Caco-2 (cell line): ENCODE measurements at regions not wholly inside any gene's neighbourhood (a gene's known extent, or its start where the extent isn't known, plus 50 kb on each side); places are given as distances from the start of the nearest gene placed in this dataset.
"Not testable (repeated sequence)": the region's sequence is repeated elsewhere in the genome, so short reads cannot be mapped to it uniquely, and the experiment has no call there.

Experiments used
- BruUV-seq: library from RNA; stranded (reverse); fragments of 400-500 nt; replicated peaks from 2 replicates; lab custom pipeline; 2021; lab: Mats Ljungman, UMichigan
- CTCF ChIA-PET: fragments of 300-600 bp; sonication (Branson Sonifier 250); formaldehyde crosslinking; loops from one replicate; lab custom pipeline; 2022; ENCODE audit warnings: antibody characterized with exemption; lab: Charles Lee
- POLR2A ChIA-PET: fragments of 300-600 bp; sonication (Branson Sonifier 250); formaldehyde crosslinking; loops from one replicate; lab custom pipeline; 2022; ENCODE audit warnings: antibody characterized with exemption; lab: Charles Lee
- DNase-seq, 2 experiments: peaks; one replicate each; pipeline versions ENCODE4 v3.0.0 to v3.0.0-alpha.2; 2020 to 2022
- H3K27me3 ChIP-seq: replicated peaks from 2 replicates; pipeline ENCODE4 v1.6.0; 2011; ENCODE audit warnings: low read length; ENCODE audit not compliant: control insufficient read depth, insufficient read depth
- H3K36me3 ChIP-seq: 2 replicates; pipeline ENCODE4 v1.5.1; 2011; ENCODE audit warnings: low read length; ENCODE audit not compliant: control insufficient read depth, insufficient read depth
- H3K4me1 ChIP-seq: fragments of 250-450 bp; sonication (Bioruptor Pico); 2 replicates; pipeline ENCODE4 v1.5.1; 2020; ENCODE audit warnings: mild to moderate bottlenecking
- H3K4me3 ChIP-seq: 2 replicates; pipeline ENCODE4 v1.5.1; 2011; ENCODE audit warnings: low read depth, mild to moderate bottlenecking, control low read depth, low read length
- H3K9me3 ChIP-seq: fragments of 250-450 bp; sonication (Bioruptor Pico); 2 replicates; pipeline ENCODE4 v1.5.1; 2020; ENCODE audit warnings: mild to moderate bottlenecking, moderate library complexity
- H3K27ac Mint-ChIP-seq: one replicate; pipeline ENCODE4 v1.8.0; 2022; ENCODE audit warnings: mixed read lengths; ENCODE audit not compliant: unreplicated experiment
- H3K27me3 Mint-ChIP-seq: one replicate; pipeline ENCODE4 v1.8.0; 2022; ENCODE audit warnings: mixed read lengths; ENCODE audit not compliant: insufficient read depth, unreplicated experiment
- H3K36me3 Mint-ChIP-seq: one replicate; pipeline ENCODE4 v1.8.0; 2022; ENCODE audit warnings: mild to moderate bottlenecking, mixed read lengths; ENCODE audit not compliant: insufficient read depth, unreplicated experiment
- H3K4me1 Mint-ChIP-seq: one replicate; pipeline ENCODE4 v1.8.0; 2022; ENCODE audit warnings: low read depth, mixed read lengths; ENCODE audit not compliant: unreplicated experiment
- H3K4me3 Mint-ChIP-seq: one replicate; pipeline ENCODE4 v1.8.0; 2022; ENCODE audit warnings: mild to moderate bottlenecking, moderate library complexity, mixed read lengths; ENCODE audit not compliant: unreplicated experiment
- H3K9me3 Mint-ChIP-seq: one replicate; pipeline ENCODE4 v1.8.0; 2022; ENCODE audit warnings: mixed read lengths; ENCODE audit not compliant: unreplicated experiment
- CTCF ChIP-seq, 2 experiments: fragments of 200-600 bp in 1 of 2; IDR thresholded peaks; 1 replicate in 1 of 2; 2 replicates in 1 of 2; pipeline versions ENCODE4 v1.5.1 to v1.8.0; 2011 to 2022; ENCODE audit warnings: antibody characterized with exemption in 1 of 2, control low read depth in 1 of 2, inconsistent platforms in 1 of 2, low read depth in 1 of 2, low read length in 1 of 2, mild to moderate bottlenecking in 1 of 2, moderate library complexity in 1 of 2; ENCODE audit not compliant: insufficient read depth in 1 of 2, severe bottlenecking in 1 of 2, unreplicated experiment in 1 of 2
- intact Hi-C: fragments of 100-400 bp; cut with micrococcal nuclease; formaldehyde crosslinking; loops from one replicate; pipeline ENCODE4 v1.10.0; 2022; ENCODE audit not compliant: unreplicated experiment

- DNase-seq = no peak
- H3K4me1 ChIP-seq = no peaks in the 10 kb centered on the region
- H3K4me3 Mint-ChIP-seq = no peak overlapping the region
- H3K36me3 ChIP-seq = no peaks in the 10 kb centered on the region
- no peaks in the 10 kb centered on the region for H3K36me3 Mint-ChIP-seq
- CTCF ChIA-PET = no interaction called here
- no peaks in the 10 kb centered on the region for H3K27me3 ChIP-seq
- H3K27ac Mint-ChIP-seq = no peak overlapping the region
- POLR2A ChIA-PET = no interaction called here
- intact Hi-C loops = no loop called here
- H3K4me3 ChIP-seq = no peak overlapping the region
- TF ChIP-seq CTCF (IDR thresholded peaks at IDR 0.05; ENCODE audit: insufficient read depth in 1 of 2, low read depth in 1 of 2, low read length in 1 of 2, severe bottlenecking in 1 of 2, unreplicated experiment in 1 of 2) = no peak
- H3K9me3 Mint-ChIP-seq = no peaks in the 10 kb centered on the region
- BruUV-seq = no TSS peak
- no peaks in the 10 kb centered on the region for H3K27me3 Mint-ChIP-seq
- no peaks in the 10 kb centered on the region for H3K4me1 Mint-ChIP-seq
- no peaks in the 10 kb centered on the region for H3K9me3 ChIP-seq
Observed at GRCh38 chr13:88472316-88472715, 801.1 kb downstream of the SLITRK5 start.

GRCh38 chr13:88483202-88483601 is 812.0 kb downstream of the SLITRK5 start:
- no peak for TF ChIP-seq CTCF (IDR thresholded peaks at IDR 0.05; ENCODE audit: insufficient read depth in 1 of 2, low read depth in 1 of 2, low read length in 1 of 2, severe bottlenecking in 1 of 2, unreplicated experiment in 1 of 2)
- no peak overlapping the region for H3K4me3 ChIP-seq
- no peak for DNase-seq
- ChIA-PET POLR2A (no interaction called here), CTCF (no interaction called here)
- BruUV-seq = no TSS peak
- H3K4me1 ChIP-seq = no peaks in the 10 kb centered on the region
- peaks cover 10% of the 10 kb centered on the region for H3K9me3 ChIP-seq
- Mint-ChIP-seq H3K27me3 (no peaks in the 10 kb centered on the region), H3K36me3 (no peaks in the 10 kb centered on the region), H3K4me3 (no peak overlapping the region), H3K9me3 (peaks cover 32% of the 10 kb centered on the region), H3K27ac (no peak overlapping the region), H3K4me1 (no peaks in the 10 kb centered on the region)
- intact Hi-C loops = no loop called here
- H3K27me3 ChIP-seq = no peaks in the 10 kb centered on the region
- H3K36me3 ChIP-seq = no peaks in the 10 kb centered on the region

- TF ChIP-seq CTCF (IDR thresholded peaks at IDR 0.05; ENCODE audit: insufficient read depth in 1 of 2, low read depth in 1 of 2, low read length in 1 of 2, severe bottlenecking in 1 of 2, unreplicated experiment in 1 of 2) = no peak
- Mint-ChIP-seq H3K4me1 (no peaks in the 10 kb centered on the region), H3K27me3 (no peaks in the 10 kb centered on the region), H3K36me3 (no peaks in the 10 kb centered on the region), H3K4me3 (no peak overlapping the region), H3K27ac (no peak overlapping the region), H3K9me3 (peaks cover 50% of the 10 kb centered on the region)
- Histone ChIP-seq H3K27me3 (no peaks in the 10 kb centered on the region; the same call in 1 of the 2 replicates), H3K4me3 (no peak overlapping the region), H3K9me3 (peaks cover 20% of the 10 kb centered on the region), H3K4me1 (no peaks in the 10 kb centered on the region), H3K36me3 (no peaks in the 10 kb centered on the region)
- no TSS peak for BruUV-seq
- DNase-seq = no peak
- ChIA-PET CTCF (no interaction called here), POLR2A (no interaction called here)
- intact Hi-C loops = no loop called here
Observed at GRCh38 chr13:88507909-88508308, 836.7 kb downstream of the SLITRK5 start.

- H3K4me3 Mint-ChIP-seq, intact Hi-C loops, H3K36me3 Mint-ChIP-seq, H3K4me3 ChIP-seq, CTCF ChIA-PET, H3K4me1 Mint-ChIP-seq, DNase-seq, H3K27ac Mint-ChIP-seq, H3K27me3 Mint-ChIP-seq, H3K36me3 ChIP-seq, H3K4me1 ChIP-seq, H3K27me3 ChIP-seq, POLR2A ChIA-PET, BruUV-seq: not testable (repeated sequence)
- H3K9me3 ChIP-seq = peaks cover 16% of the 10 kb centered on the region; the same call in 1 of the 2 replicates
- peaks cover 49% of the 10 kb centered on the region for H3K9me3 Mint-ChIP-seq
Observed at GRCh38 chr13:88512993-88513392, 841.8 kb downstream of the SLITRK5 start.
